ENCODE measurements at regions not wholly inside any gene's neighbourhood (a gene's known extent, or its start where the extent isn't known, plus 50 kb on each side); places are given as distances from the start of the nearest gene placed in this dataset.

- TF ChIP-seq CTCF (IDR thresholded peaks at IDR 0.05; ENCODE audit: borderline replicate concordance, insufficient read depth, low read depth, low read length) = no peak
- no peak overlapping the region for H3K4me3 ChIP-seq (ENCODE audit: low read depth, low read length)
Observed at GRCh38 chr9:115864581-115864980, 289.0 kb upstream of the PAPPA start.

DNA sequence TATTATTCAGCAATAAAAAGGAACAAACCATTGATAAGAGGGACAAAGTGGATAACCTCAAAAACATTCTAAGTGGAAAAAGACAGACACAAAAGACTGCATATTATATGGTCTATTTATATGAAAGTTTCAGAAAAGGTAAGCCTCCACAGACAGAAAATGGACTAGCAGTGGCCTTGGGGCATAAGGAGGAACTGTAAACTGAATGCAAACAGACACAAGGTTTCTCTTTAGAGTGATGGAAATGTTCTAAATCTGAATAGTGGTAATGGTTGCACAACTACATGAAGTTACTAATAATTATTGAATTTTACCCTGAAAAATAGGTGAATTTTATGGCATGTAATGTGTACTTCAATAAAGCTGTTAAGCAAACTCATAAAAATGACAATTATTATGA is 286.3 kb upstream of the PAPPA start:
- no peak for TF ChIP-seq CTCF (IDR thresholded peaks at IDR 0.05; ENCODE audit: borderline replicate concordance, insufficient read depth, low read depth, low read length)

GRCh38 chr9:115877852-115878438 is 275.6 kb upstream of the PAPPA start:
- no peak for TF ChIP-seq CTCF (IDR thresholded peaks at IDR 0.05; ENCODE audit: borderline replicate concordance, insufficient read depth, low read depth, low read length)
- H3K4me3 ChIP-seq (ENCODE audit: low read depth, low read length) = no peak overlapping the region

More for the DNA sequence above, 286.3 kb upstream of the PAPPA start:
- no peak overlapping the region for H3K4me3 ChIP-seq (ENCODE audit: low read depth, low read length)

GRCh38 chr9:115879451-115879850 is 274.1 kb upstream of the PAPPA start:
- no peak overlapping the region for H3K4me3 ChIP-seq (ENCODE audit: low read depth, low read length)
- no peak for TF ChIP-seq CTCF (IDR thresholded peaks at IDR 0.05; ENCODE audit: borderline replicate concordance, insufficient read depth, low read depth, low read length)

- no peak for TF ChIP-seq CTCF (IDR thresholded peaks at IDR 0.05; ENCODE audit: borderline replicate concordance, insufficient read depth, low read depth, low read length)
- no peak overlapping the region for H3K4me3 ChIP-seq (ENCODE audit: low read depth, low read length)
Observed at GRCh38 chr9:115880221-115880885, 273.2 kb upstream of the PAPPA start.

DNA sequence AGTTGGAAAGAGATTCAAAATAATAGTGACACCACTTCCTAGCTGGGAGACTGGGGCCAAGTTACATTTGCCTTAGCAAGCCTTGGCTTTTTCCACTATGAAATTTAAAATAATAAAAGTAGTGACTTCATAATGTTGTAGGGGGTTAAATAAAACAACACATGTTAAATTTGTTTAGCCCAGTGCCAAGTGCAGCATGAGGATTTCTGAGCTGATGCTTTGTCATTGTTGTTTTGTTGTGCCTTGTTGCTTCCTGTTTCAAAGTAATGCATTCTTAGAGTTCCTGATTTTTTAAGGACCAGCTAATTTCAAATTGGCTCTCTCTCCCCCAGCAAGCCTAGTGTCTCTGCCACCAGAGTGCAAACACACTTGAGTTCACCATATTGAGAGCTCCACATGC is 270.7 kb upstream of the PAPPA start:
- H3K4me3 ChIP-seq (ENCODE audit: low read depth, low read length) = no peak overlapping the region
- TF ChIP-seq CTCF (IDR thresholded peaks at IDR 0.05; ENCODE audit: borderline replicate concordance, insufficient read depth, low read depth, low read length) = no peak
